ENCODE measurements at regions not wholly inside any gene's neighbourhood (a gene's known extent, or its start where the extent isn't known, plus 50 kb on each side); places are given as distances from the start of the nearest gene placed in this dataset.

DNA sequence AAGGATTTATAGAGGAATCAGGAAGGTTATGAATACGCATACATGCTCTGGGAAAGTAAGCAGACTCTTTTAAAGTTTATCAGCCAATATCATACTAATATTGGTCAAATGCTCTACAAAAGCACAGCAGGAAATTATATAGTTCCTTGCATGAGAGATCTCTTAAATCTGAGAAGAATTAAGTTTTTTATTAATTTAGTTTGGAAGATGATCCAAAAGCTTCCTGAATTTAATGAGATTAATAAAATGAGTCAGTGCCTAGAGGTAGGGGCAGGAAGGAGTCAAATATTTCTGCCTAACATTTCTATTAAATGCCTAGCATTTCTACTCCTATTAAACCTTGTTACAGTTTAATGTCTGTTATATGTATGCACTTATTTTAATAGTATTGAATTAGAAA, 1608.2 kb downstream of the GRIK2 start:
- Histone ChIP-seq H3K4me2 (ENCODE audit: control insufficient read depth, insufficient read depth) (no peak overlapping the region), H3K9ac (ENCODE audit: control insufficient read depth, insufficient read depth, low read length) (no peak overlapping the region), H3K36me3 (ENCODE audit: control insufficient read depth in 2 of 2, insufficient read depth in 2 of 2, low read length in 1 of 2) (no peaks in the 10 kb centered on the region), H3K9me3 (replicated peaks; ENCODE audit: control insufficient read depth, insufficient read depth, low read length) (no peaks in the 10 kb centered on the region), H4K20me1 (ENCODE audit: control insufficient read depth, insufficient read depth) (no peaks in the 10 kb centered on the region), H3K4me1 (ENCODE audit: control insufficient read depth, insufficient read depth, low read length) (no peaks in the 10 kb centered on the region), H3K79me2 (ENCODE audit: control insufficient read depth, insufficient read depth, low read length) (no peaks in the 10 kb centered on the region), H3K27ac (ENCODE audit: control insufficient read depth, insufficient read depth) (no peak overlapping the region), H3K27me3 (replicated peaks in 1 of 2; ENCODE audit: control insufficient read depth in 2 of 2, insufficient read depth in 2 of 2, low read length in 1 of 2) (no peaks in the 10 kb centered on the region), H2AFZ (ENCODE audit: control insufficient read depth, low read depth, low read length) (no peak overlapping the region), H3K4me3 (no peak overlapping the region)
- POLR2A ChIA-PET = no interaction called here
- in situ Hi-C loops (cut with MboI) (no loop called here), intact Hi-C loops (cut with micrococcal nuclease; ENCODE audit: unreplicated experiment) (no loop called here)
- SMC1A ChIA-PET (ENCODE audit: uncharacterized antibody, unreplicated experiment) = no interaction called here
- ATAC-seq (no peak), DNase-seq (ENCODE audit: low read depth, low spot score) (no peak), FAIRE-seq (no peak)
- RAD21 ChIA-PET (ENCODE audit: unreplicated experiment) = no interaction called here
- CTCF ChIA-PET = interaction anchor here (0.6 kb wide), 2 partner anchors 40 to 1596 kb away, joined by 3 read pairs; no protein-coding TSS in a partner anchor
- no TSS peak for BruUV-seq (replicated peaks)
- TF ChIP-seq IKZF2 (IDR thresholded peaks at IDR 0.05) (no peak), POU2F2 (IDR thresholded peaks at IDR 0.05; ENCODE audit: borderline replicate concordance, low read depth, low read length) (no peak), SUZ12 (IDR thresholded peaks at IDR 0.05; ENCODE audit: unreplicated experiment) (no peak), RBBP5 (conservative IDR thresholded peaks at IDR 0.05) (no peak), ETV6 (conservative IDR thresholded peaks at IDR 0.05 in 1 of 2, IDR thresholded peaks at IDR 0.05 in 1 of 2; ENCODE audit: borderline replicate concordance in 1 of 2, low read depth in 1 of 2) (no peak), MXI1 (IDR thresholded peaks at IDR 0.05; ENCODE audit: low read depth, low read length) (no peak), NR2C2 (IDR thresholded peaks at IDR 0.05; ENCODE audit: borderline replicate concordance, control insufficient read depth, insufficient read length, low read depth) (no peak), KDM1A (IDR thresholded peaks at IDR 0.05; ENCODE audit: borderline replicate concordance) (no peak), RCOR1 (conservative IDR thresholded peaks at IDR 0.05; ENCODE audit: low read depth, low read length) (no peak), STAT3 (IDR thresholded peaks at IDR 0.05; ENCODE audit: low read depth, low read length) (no peak), WRNIP1 (IDR thresholded peaks at IDR 0.05; ENCODE audit: borderline replicate concordance, low read depth, low read length) (no peak), BMI1 (IDR thresholded peaks at IDR 0.05; ENCODE audit: borderline replicate concordance) (no peak)
- TF ChIP-seq, protein P1, sequence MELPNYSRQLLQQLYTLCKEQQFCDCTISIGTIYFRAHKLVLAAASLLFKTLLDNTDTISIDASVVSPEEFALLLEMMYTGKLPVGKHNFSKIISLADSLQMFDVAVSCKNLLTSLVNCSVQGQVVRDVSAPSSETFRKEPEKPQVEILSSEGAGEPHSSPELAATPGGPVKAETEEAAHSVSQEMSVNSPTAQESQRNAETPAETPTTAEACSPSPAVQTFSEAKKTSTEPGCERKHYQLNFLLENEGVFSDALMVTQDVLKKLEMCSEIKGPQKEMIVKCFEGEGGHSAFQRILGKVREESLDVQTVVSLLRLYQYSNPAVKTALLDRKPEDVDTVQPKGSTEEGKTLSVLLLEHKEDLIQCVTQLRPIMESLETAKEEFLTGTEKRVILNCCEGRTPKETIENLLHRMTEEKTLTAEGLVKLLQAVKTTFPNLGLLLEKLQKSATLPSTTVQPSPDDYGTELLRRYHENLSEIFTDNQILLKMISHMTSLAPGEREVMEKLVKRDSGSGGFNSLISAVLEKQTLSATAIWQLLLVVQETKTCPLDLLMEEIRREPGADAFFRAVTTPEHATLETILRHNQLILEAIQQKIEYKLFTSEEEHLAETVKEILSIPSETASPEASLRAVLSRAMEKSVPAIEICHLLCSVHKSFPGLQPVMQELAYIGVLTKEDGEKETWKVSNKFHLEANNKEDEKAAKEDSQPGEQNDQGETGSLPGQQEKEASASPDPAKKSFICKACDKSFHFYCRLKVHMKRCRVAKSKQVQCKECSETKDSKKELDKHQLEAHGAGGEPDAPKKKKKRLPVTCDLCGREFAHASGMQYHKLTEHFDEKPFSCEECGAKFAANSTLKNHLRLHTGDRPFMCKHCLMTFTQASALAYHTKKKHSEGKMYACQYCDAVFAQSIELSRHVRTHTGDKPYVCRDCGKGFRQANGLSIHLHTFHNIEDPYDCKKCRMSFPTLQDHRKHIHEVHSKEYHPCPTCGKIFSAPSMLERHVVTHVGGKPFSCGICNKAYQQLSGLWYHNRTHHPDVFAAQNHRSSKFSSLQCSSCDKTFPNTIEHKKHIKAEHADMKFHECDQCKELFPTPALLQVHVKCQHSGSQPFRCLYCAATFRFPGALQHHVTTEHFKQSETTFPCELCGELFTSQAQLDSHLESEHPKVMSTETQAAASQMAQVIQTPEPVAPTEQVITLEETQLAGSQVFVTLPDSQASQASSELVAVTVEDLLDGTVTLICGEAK (IDR thresholded peaks at IDR 0.05; ENCODE audit: borderline replicate concordance) = no peak
- TF ChIP-seq, protein P2, sequence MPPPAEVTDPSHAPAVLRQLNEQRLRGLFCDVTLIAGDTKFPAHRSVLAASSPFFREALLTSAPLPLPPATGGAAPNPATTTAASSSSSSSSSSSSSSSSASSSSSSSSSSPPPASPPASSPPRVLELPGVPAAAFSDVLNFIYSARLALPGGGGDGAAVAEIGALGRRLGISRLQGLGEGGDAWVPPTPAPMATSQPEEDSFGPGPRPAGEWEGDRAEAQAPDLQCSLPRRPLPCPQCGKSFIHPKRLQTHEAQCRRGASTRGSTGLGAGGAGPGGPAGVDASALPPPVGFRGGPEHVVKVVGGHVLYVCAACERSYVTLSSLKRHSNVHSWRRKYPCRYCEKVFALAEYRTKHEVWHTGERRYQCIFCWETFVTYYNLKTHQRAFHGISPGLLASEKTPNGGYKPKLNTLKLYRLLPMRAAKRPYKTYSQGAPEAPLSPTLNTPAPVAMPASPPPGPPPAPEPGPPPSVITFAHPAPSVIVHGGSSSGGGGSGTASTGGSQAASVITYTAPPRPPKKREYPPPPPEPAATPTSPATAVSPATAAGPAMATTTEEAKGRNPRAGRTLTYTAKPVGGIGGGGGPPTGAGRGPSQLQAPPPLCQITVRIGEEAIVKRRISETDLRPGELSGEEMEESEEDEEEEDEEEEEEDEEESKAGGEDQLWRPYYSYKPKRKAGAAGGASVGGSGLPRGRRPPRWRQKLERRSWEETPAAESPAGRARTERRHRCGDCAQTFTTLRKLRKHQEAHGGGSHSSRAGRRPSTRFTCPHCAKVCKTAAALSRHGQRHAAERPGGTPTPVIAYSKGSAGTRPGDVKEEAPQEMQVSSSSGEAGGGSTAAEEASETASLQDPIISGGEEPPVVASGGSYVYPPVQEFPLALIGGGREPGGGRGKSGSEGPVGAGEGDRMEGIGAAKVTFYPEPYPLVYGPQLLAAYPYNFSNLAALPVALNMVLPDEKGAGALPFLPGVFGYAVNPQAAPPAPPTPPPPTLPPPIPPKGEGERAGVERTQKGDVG (CRISPR knock-in tag; IDR thresholded peaks at IDR 0.05) = no peak
- WGBS (ENCODE audit: insufficient coverage, insufficient replicate concordance, low lambda C conversion rate, missing lambda C conversion rate) = 44% methylated on average over 1 of the region's 1 CpG
